GM13977 (cell line): ENCODE measurements at regions not wholly inside any gene's neighbourhood (a gene's known extent, or its start where the extent isn't known, plus 50 kb on each side); places are given as distances from the start of the nearest gene placed in this dataset.

Experiments
- DNase-seq: peaks from one replicate; pipeline ENCODE4 v3.0.0; 2012; ENCODE audit warnings: low spot score
- in situ Hi-C: fragments of 300-500 bp; cut with MboI; formaldehyde crosslinking; loops from one replicate; pipeline ENCODE4 v1.12.0; 2022; ENCODE audit warnings: low sequenced_read_pairs, low pct_unique_long_range_greater_than_20kb, mixed read lengths, inconsistent platforms; ENCODE audit not compliant: unreplicated experiment
- TF ChIP-seq, protein P1 (sequence below): IDR thresholded peaks from 2 replicates; pipeline ENCODE4 v1.5.1; 2012; ENCODE audit warnings: mild to moderate bottlenecking, control low read depth; ENCODE audit not compliant: insufficient read depth; ENCODE audit errors: extremely low read depth, missing control alignments

DNA sequence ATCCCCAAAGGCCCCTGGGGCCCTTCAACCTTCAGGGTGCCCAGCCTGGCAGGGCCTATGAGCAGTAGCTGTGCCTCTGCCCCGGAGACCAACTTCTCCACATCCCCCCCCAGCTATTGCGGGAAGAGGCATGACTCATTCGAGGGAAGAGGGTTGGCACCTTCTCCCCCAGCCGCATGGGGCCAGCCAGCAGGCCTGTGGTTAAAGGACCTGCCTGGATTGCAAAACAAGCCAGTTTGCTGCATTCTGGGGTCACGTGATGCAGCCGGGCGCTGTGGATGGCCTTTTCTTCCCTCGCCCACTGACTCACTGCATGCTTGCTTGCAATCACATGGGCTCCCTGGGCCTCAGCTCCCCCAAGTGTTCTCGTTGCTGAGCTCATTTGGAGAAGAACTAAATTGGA lies 182.5 kb downstream of the MAFB start:
- TF ChIP-seq, protein P1, sequence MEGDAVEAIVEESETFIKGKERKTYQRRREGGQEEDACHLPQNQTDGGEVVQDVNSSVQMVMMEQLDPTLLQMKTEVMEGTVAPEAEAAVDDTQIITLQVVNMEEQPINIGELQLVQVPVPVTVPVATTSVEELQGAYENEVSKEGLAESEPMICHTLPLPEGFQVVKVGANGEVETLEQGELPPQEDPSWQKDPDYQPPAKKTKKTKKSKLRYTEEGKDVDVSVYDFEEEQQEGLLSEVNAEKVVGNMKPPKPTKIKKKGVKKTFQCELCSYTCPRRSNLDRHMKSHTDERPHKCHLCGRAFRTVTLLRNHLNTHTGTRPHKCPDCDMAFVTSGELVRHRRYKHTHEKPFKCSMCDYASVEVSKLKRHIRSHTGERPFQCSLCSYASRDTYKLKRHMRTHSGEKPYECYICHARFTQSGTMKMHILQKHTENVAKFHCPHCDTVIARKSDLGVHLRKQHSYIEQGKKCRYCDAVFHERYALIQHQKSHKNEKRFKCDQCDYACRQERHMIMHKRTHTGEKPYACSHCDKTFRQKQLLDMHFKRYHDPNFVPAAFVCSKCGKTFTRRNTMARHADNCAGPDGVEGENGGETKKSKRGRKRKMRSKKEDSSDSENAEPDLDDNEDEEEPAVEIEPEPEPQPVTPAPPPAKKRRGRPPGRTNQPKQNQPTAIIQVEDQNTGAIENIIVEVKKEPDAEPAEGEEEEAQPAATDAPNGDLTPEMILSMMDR: no peak
- no peak for DNase-seq

GRCh38 chr20:40503119-40503518 lies 185.9 kb downstream of the MAFB start:
- DNase-seq: no peak
- in situ Hi-C loops: no loop called here

More for the DNA sequence above, 182.5 kb downstream of the MAFB start:
- in situ Hi-C loops: no loop called here

GRCh38 chr20:40502576-40502975 lies 186.5 kb downstream of the MAFB start:
- in situ Hi-C loops: no loop called here

More at GRCh38 chr20:40503119-40503518, 185.9 kb downstream of the MAFB start:
- TF ChIP-seq, protein P1: no peak

DNA sequence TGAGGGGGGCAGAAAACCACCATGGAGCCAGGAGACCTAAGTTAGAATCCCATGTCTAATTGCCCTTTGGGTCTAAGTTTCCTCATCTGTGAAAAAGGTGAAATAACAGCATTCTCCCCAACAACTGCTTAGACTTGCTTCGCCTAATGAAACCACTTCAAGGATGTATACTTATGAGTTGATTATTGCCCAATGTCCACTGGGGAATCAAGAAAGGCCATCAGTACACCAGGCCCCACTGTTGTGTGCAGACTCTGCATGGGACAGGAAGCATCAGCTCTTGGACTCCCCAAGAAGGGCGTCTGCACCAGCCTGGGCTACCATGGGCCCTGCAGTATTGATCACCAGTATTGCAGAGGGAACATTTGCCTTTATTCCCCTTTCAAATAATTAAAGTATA lies 189.6 kb downstream of the MAFB start:
- in situ Hi-C loops: no loop called here
- TF ChIP-seq, protein P1: no peak
- no peak for DNase-seq

More at GRCh38 chr20:40502576-40502975, 186.5 kb downstream of the MAFB start:
- TF ChIP-seq, protein P1: no peak
- no peak for DNase-seq

GRCh38 chr20:40497899-40498691 lies 190.9 kb downstream of the MAFB start:
- DNase-seq: no peak
- TF ChIP-seq, protein P1: no peak
- in situ Hi-C loops: no loop called here

DNA sequence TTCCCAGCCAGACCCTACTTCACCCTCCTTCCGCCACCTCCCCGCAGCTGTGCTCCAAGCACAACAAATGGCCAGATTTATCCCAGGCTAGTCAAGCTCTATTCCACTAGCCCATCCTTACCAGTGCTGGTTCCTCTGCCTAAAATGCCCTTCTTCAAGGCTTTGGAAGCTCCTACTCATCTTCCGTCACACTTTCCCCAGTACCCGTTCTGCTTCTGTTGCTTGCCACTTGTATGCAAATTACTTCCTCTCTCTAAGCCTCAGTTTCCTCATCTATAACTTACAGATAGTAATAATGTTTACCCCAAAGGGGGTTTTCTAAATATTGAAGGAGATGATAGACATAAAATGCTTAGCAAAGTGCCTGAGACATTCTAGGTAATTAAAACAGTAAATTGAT lies 193.1 kb downstream of the MAFB start:
- in situ Hi-C loops: no loop called here
- TF ChIP-seq, protein P1: no peak

More for the DNA sequence above, 193.1 kb downstream of the MAFB start:
- no peak for DNase-seq
